ENCODE measurements at regions not wholly inside any gene's neighbourhood (a gene's known extent, or its start where the extent isn't known, plus 50 kb on each side); places are given as distances from the start of the nearest gene placed in this dataset.
"Not testable (repeated sequence)": the region's sequence is repeated elsewhere in the genome, so short reads cannot be mapped to it uniquely, and the experiment has no call there.

GRCh38 chr13:55602784-55603183, 1537.9 kb upstream of the PRR20A start:
- DNase-seq, result no peak

- no peak for DNase-seq
Observed at GRCh38 chr13:55606045-55606665, 1534.6 kb upstream of the PRR20A start.

DNA sequence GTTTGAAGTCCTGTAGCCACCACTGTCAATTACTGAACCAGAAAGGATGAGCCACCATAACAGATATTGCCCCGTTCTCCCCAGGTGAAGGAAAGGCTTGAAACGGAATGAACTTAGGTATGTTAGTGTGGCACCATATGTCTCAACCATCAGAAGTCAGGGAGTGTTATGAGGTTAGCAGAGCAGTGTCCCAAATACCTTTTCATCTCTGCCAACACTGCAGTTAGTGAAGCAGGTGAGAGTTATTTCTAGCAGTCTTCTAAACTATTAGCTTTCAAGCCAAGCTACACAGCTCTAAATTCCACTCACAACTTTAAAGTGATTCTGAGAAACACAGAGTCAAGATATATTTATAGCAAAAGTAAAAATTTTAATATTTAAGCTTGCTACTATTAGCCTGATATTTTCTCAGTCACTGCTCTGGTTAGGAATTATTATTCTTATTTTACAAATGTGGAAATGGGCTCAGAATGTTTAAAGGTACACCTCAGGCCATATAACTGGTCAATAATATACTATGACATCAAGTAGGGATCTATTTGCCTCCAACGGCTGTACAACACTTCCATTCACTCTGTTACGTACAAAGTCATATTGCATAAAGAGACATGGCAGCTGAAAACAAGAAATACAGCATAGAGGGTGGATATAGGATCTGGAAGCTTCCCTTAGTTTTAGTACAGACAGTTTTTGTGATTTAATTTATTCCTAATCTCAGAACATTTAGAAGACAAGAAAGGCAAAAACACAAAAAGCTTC, 1527.1 kb upstream of the PRR20A start:
- DNase-seq, result no peak

GRCh38 chr13:55615081-55615480, 1525.6 kb upstream of the PRR20A start:
- no peak for DNase-seq

DNA sequence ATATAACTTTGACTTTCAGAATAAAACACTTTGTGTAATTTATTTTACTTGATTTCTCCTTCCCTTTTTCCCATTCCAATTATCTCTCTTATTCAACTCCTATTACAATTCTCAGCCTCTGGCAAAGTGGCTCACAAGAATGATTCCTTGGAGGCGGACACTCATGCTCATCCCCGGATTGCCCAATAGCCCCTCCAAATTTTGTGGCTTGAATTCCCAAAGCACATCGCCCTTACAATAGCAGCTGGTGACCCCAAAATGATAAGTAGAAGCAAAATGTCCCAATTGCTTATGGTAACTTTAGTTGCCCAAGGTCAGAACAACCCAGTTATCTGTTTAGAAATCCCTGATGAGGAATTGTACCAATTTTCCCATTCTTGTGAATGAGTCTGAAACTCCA, 1523.5 kb upstream of the PRR20A start:
- no peak for DNase-seq

DNA sequence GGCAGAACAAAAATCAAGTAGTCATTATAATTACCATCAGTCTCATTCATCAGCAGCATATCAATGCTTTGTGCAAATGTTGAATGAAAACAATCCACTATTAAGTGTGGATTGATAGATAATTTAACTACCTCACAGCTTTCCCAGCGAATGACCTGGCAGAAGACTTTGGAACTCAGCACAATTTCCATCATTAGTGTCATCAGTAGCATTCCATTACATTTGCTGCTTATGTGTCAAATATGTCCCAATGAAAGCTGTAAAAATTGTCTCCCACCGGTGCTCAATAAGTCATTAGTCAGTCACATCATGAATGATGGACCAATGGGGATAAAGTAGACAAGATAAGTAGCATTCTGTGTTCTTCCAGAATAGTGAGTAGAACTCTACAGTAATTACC, 1513.5 kb upstream of the PRR20A start:
- no peak for DNase-seq

DNA sequence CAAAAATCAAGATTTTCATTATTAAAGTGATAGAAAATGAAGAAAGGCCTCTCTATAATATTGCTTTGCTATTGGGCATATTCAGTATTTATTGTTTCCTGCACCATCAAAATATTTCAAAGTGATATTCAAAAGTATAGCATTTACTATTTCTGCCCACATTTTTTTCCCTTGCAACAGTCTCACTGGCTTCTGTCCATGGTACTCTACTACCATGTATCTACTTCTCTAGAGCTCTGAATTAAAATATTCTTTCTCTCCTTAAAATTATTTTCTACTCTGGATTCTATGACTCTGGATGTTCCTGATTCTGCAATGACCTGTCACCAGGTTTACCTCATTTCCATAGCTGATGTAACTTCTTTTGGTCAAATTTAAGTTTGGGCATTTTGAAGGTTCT, 1508.3 kb upstream of the PRR20A start:
- DNase-seq, result no peak

GRCh38 chr13:55649485-55649884, 1491.2 kb upstream of the PRR20A start:
- no peak for DNase-seq

GRCh38 chr13:55652657-55653056, 1488.1 kb upstream of the PRR20A start:
- no peak for DNase-seq

DNA sequence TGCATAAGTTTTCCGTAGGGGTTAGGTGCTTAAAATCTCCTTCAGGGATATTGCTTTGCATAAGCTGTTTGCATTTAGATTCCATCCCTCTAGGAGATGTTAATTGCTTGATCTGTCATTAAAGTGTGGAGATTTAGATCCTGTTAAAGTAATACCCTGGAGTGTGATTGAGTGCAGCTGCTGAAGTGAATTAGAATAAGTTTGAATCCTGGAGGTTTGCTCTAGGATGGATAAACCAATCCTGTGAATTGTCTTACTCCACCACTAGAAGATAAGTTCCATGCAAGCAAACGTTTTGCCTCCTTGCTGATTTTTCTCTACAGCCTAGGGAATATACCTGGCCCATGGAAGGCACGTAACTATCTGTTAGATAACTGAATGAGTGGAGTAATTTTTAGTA, 1487.2 kb upstream of the PRR20A start:
- no peak for DNase-seq

DNA sequence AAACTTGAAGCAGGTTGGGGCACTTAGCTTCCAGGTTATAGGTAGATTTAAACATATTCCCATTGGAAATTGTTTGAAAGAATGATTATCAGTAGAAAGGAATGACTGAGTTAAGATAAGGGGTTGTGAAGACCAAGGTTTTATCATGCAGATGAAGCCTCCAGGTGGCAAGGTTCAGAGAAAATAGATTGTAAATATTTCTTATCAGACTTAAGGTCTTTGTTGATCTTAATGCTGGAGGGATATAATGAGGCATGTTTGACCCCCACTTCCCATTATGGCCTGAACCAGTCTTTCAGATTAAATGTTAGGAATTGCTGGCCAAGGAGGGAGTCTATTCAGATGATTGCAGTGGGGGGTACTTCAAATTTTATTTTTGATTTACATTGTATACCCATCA, 1486.5 kb upstream of the PRR20A start:
- no peak for DNase-seq

GRCh38 chr13:55660264-55660663, 1480.5 kb upstream of the PRR20A start:
- DNase-seq, result not testable (repeated sequence)

GRCh38 chr13:55660851-55661250, 1479.9 kb upstream of the PRR20A start:
- no peak for DNase-seq

- DNase-seq, result no peak
Observed at GRCh38 chr13:55661505-55661904, 1479.2 kb upstream of the PRR20A start.

GRCh38 chr13:55664178-55664577, 1476.5 kb upstream of the PRR20A start:
- no peak for DNase-seq

DNA sequence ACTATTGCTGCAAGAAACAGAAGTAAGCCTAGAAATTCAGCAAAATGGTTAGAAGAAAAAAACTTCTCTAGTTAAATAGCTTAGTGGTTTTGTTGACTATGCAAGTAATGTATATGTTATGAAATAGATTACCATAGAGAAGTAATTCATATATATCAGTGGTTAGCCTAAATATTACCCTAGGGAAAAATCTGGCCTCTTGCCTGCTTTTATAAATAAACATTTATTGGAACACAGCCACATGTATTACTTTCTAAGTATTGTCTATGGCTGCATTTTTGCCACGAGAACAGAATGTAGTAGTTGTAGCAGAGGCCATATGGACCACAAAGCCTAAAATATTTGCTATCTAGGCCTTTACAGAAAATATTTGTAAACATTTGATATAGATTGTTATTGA, 1471.7 kb upstream of the PRR20A start:
- no peak for DNase-seq

GRCh38 chr13:55673910-55674309, 1466.8 kb upstream of the PRR20A start:
- no peak for DNase-seq

DNA sequence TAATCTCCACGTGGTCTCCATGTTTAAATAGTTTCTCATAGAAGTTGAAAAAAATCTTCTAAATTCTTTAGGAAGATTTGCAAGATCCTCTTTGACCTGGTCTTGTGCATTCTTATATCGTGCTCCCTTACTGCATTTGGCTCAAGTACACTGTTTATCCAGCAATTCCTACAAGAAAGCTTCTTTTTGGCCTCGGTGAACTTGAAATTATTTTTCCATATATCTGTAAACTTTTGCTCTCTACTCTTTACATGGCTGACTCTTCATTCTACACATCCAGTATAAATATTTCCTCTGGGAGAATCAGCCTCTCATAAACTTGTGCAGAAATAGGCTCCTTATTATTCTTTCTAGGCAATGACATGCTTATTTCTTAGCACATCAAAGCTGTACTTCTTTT, 1457.9 kb upstream of the PRR20A start:
- DNase-seq, result no peak

DNA sequence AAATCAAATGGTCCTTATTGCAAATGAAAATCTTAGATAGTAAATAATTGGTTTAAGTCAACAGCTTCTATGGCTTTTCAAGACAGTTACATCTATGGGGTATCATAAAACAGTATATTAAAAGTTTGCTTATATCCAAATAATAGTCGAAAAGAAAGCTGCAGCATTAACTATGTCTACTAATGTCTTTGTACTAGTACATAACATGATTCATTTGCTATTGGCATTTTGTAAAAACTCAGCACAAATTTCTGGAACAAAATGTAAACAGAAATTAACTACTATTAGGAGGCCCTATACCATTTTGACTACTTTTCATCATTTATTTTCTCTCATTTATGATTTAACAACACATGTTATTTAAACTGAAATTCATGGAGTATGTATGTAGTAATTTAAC, 1435.2 kb upstream of the PRR20A start:
- DNase-seq, result no peak

- no peak for DNase-seq
Observed at GRCh38 chr13:55705971-55706370, 1434.7 kb upstream of the PRR20A start.

- no peak for DNase-seq
Observed at GRCh38 chr13:55714120-55714519, 1426.6 kb upstream of the PRR20A start.

- DNase-seq, result no peak
Observed at GRCh38 chr13:55727683-55728082, 1413.0 kb upstream of the PRR20A start.

GRCh38 chr13:55728247-55728646, 1412.5 kb upstream of the PRR20A start:
- no peak for DNase-seq

DNA sequence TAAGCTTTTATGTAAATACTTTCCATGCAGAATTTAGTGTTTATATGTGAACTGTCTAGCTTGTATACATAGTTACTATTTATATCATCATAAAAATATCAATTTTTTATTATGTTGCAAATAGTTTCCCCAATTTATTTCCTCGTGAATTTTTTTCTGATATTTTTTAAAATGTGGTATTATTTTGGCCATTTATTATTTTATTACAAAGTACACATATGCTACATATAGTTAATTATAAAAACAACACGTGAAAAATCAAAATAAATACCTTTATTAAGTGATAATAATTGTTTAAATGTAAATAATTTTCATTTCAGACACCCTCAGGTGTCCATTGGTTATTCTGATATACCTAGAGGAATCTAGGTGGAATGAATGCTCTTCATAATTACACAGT, 1394.9 kb upstream of the PRR20A start:
- DNase-seq, result no peak

- DNase-seq, result no peak
Observed at GRCh38 chr13:55761986-55762385, 1378.7 kb upstream of the PRR20A start.
